ENCODE measurements at regions not wholly inside any gene's neighbourhood (a gene's known extent, or its start where the extent isn't known, plus 50 kb on each side); places are given as distances from the start of the nearest gene placed in this dataset.

DNA sequence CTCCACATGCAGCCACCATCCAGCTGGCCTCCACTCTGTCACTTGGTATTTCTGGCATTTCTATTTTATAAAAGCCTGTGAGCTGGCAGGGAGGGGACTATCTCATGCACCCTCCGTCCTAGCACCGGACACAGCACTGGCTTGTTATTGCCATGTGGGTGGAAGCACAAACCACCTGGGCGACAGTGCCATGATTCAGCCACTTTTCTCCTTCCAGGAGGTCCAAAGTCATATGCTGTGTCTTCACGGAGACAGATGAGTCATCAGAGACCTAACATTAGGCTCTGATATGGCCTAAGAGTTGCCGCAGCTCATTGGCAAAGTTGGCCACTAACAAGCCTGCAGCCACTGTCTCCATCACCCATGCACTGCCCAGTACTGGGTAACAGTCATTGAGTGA lies 1123.0 kb downstream of the VRK1 start:
- H3K4me3 ChIP-seq (ENCODE audit: low read length), result no peak overlapping the region
- TF ChIP-seq CTCF (conservative IDR thresholded peaks at IDR 0.05; ENCODE audit: low read depth, low read length), result no peak
- no peak for DNase-seq (ENCODE audit: low read depth)

- DNase-seq (ENCODE audit: low read depth), result no peak
- H3K4me3 ChIP-seq (ENCODE audit: low read length), result no peak overlapping the region
- TF ChIP-seq CTCF (conservative IDR thresholded peaks at IDR 0.05; ENCODE audit: low read depth, low read length), result no peak
Measured at GRCh38 chr14:97921296-97921695, 1124.1 kb downstream of the VRK1 start.

- TF ChIP-seq CTCF (conservative IDR thresholded peaks at IDR 0.05; ENCODE audit: low read depth, low read length), result no peak
- no peak overlapping the region for H3K4me3 ChIP-seq (ENCODE audit: low read length)
- DNase-seq (ENCODE audit: low read depth), result no peak
Measured at GRCh38 chr14:97924922-97925613, 1127.9 kb downstream of the VRK1 start.

DNA sequence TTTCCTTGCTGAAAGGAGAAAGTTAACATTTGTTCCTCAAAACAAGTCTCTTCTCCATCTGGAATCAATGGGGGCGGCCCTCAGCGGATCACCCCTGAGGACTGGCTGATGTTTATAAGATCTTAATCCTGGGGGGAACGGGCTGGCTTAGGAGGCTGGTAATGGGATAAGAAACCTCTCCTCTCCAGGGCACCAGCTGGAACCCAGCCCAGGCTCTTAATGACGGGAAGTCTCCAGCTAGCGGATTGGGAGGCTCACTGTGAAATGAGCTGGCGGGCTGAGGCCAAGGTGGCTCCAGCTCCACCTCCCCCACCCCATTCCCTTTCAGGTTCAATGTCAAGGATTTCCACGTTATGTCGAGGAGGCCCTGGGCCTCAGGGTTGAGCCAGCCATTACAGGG lies 1133.0 kb downstream of the VRK1 start:
- H3K4me3 ChIP-seq (ENCODE audit: low read length), result no peak overlapping the region
- TF ChIP-seq CTCF (conservative IDR thresholded peaks at IDR 0.05; ENCODE audit: low read depth, low read length), result no peak
- DNase-seq (ENCODE audit: low read depth), result peak; percentile 89

DNA sequence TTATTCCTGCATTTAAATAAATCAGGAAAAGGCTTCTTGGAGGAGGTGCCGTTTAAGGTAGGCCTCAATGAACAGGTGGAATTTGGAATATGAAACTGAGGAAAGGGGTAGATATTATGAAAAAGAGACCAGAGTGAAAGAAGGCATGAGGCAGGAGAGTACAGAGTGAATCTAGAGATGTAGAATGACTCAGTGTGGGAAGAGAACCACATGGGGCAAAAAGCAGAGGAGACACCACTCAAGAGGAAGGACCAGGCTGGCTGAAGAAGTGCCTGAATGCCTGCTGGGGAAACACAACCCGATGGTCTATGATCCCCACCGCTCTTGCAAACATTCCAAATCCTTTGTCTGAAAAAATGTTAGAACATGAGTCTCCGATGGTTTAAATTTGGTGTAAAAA lies 1134.1 kb downstream of the VRK1 start:
- no peak for TF ChIP-seq CTCF (conservative IDR thresholded peaks at IDR 0.05; ENCODE audit: low read depth, low read length)
- H3K4me3 ChIP-seq (ENCODE audit: low read length), result no peak overlapping the region
- DNase-seq (ENCODE audit: low read depth), result no peak

DNA sequence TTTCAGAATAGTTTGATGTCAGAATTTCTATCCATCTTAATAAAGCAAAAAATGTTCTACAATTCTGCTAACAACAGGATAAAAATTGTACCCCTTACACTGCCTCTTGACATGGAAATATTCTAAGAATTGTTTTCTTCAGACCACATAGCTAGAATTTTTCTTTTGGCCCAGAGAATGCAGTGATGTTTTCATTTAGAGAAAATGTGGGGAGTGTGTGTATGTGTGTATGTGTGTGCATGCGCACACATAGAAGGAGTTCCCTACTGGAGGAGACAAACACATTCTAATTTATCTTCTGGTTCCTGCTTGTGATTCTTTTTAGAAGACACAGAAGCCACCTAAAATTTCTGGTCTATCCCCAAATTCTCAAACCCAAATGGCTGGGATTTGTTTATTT lies 1145.7 kb downstream of the VRK1 start:
- H3K4me3 ChIP-seq (ENCODE audit: low read length), result no peak overlapping the region
- DNase-seq (ENCODE audit: low read depth), result no peak
- TF ChIP-seq CTCF (conservative IDR thresholded peaks at IDR 0.05; ENCODE audit: low read depth, low read length), result no peak

GRCh38 chr14:97943619-97944018 lies 1146.4 kb downstream of the VRK1 start:
- no peak for TF ChIP-seq CTCF (conservative IDR thresholded peaks at IDR 0.05; ENCODE audit: low read depth, low read length)

More at GRCh38 chr14:97943619-97944018, 1146.4 kb downstream of the VRK1 start:
- H3K4me3 ChIP-seq (ENCODE audit: low read length), result no peak overlapping the region
- DNase-seq (ENCODE audit: low read depth), result no peak

Data from retinal pigment epithelial cell (primary cell).